ENCODE measurements at regions not wholly inside any gene's neighbourhood (a gene's known extent, or its start where the extent isn't known, plus 50 kb on each side); places are given as distances from the start of the nearest gene placed in this dataset.

DNA sequence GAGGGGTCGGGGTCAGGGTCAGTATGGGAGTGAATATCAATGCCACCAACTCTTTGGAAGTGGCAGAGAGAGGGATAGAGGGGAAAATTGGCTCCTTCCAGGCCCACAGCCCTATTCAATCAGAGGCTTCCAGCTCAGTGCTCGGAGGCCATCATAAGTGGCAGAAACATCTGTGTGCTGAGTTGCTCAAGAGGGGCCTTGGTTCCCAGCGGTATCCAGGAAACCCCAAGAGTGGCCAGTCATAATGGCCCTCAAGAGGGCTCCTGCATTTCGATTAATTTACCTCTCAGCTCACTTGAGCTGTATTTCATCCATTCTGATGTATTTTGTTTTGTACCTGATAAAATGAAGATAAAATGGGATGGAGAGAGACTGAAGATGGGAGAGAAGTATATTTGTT is 154.3 kb upstream of the EOLA2 start:
- no peak for TF ChIP-seq GABPA (IDR thresholded peaks at IDR 0.05; ENCODE audit: low read depth)
- TF ChIP-seq, protein P1, sequence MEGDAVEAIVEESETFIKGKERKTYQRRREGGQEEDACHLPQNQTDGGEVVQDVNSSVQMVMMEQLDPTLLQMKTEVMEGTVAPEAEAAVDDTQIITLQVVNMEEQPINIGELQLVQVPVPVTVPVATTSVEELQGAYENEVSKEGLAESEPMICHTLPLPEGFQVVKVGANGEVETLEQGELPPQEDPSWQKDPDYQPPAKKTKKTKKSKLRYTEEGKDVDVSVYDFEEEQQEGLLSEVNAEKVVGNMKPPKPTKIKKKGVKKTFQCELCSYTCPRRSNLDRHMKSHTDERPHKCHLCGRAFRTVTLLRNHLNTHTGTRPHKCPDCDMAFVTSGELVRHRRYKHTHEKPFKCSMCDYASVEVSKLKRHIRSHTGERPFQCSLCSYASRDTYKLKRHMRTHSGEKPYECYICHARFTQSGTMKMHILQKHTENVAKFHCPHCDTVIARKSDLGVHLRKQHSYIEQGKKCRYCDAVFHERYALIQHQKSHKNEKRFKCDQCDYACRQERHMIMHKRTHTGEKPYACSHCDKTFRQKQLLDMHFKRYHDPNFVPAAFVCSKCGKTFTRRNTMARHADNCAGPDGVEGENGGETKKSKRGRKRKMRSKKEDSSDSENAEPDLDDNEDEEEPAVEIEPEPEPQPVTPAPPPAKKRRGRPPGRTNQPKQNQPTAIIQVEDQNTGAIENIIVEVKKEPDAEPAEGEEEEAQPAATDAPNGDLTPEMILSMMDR (IDR thresholded peaks at IDR 0.05; ENCODE audit: insufficient read depth, low read length) = no peak
- TF ChIP-seq POLR2AphosphoS5 (IDR thresholded peaks at IDR 0.05; ENCODE audit: low read depth) = no peak
